ENCODE measurements at regions not wholly inside any gene's neighbourhood (a gene's known extent, or its start where the extent isn't known, plus 50 kb on each side); places are given as distances from the start of the nearest gene placed in this dataset.

DNA sequence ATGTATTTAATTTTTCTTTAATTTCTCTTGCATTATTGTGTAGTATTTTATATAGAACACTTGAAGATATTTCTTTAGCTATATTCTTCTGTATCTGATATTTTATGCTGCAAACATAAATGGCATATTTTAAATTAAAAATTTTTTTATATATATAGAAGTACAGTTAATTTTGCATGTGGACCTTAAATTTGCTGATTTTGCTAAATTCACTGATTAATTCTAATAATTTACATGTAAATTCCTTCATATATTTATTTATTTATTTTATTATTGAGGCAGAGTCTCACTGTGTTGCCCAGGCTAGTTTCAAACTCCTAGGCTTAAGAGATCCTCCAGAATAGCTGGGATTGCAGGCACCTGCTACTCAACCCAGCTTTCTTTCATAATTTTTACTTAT, 276.9 kb downstream of the PRR16 start:
- no peak for TF ChIP-seq CTCF (IDR thresholded peaks at IDR 0.05)
- no peak for TF ChIP-seq EP300 (IDR thresholded peaks at IDR 0.05)
- no peak for TF ChIP-seq POLR2AphosphoS5 (IDR thresholded peaks at IDR 0.05)
- no peak for TF ChIP-seq POLR2A (IDR thresholded peaks at IDR 0.05)
